ENCODE measurements at regions not wholly inside any gene's neighbourhood (a gene's known extent, or its start where the extent isn't known, plus 50 kb on each side); places are given as distances from the start of the nearest gene placed in this dataset.
"Not testable (repeated sequence)": the region's sequence is repeated elsewhere in the genome, so short reads cannot be mapped to it uniquely, and the experiment has no call there.

DNA sequence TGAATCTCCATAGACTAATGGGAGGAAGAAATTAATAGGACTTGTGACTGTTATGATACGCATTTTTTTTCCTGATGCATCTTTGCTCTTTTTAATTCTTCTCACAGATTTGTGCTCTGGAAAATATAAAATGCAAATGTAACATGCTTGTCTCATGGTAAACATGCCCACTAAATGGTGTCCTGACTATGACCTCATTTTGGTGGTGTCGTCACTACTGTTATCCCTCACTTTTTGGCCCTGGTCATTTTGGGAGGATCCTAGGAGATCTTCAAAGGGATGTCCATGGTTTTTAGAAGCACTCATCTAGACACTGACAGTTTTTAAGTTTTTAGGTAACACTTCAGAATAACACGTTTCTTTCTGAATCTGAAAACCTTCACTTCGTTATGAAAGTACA is 790.8 kb upstream of the FBXO33 start:
- Mint-ChIP-seq H3K27ac (ENCODE audit: unreplicated experiment) (no peak overlapping the region), H3K9me3 (ENCODE audit: unreplicated experiment) (no peaks in the 10 kb centered on the region), H3K4me3 (ENCODE audit: unreplicated experiment) (no peak overlapping the region), H3K36me3 (ENCODE audit: unreplicated experiment) (no peaks in the 10 kb centered on the region), H3K4me1 (ENCODE audit: low read depth, unreplicated experiment) (no peaks in the 10 kb centered on the region), H3K27me3 (ENCODE audit: unreplicated experiment) (no peaks in the 10 kb centered on the region)
- DNase-seq, result no peak
- TF ChIP-seq, protein P1, sequence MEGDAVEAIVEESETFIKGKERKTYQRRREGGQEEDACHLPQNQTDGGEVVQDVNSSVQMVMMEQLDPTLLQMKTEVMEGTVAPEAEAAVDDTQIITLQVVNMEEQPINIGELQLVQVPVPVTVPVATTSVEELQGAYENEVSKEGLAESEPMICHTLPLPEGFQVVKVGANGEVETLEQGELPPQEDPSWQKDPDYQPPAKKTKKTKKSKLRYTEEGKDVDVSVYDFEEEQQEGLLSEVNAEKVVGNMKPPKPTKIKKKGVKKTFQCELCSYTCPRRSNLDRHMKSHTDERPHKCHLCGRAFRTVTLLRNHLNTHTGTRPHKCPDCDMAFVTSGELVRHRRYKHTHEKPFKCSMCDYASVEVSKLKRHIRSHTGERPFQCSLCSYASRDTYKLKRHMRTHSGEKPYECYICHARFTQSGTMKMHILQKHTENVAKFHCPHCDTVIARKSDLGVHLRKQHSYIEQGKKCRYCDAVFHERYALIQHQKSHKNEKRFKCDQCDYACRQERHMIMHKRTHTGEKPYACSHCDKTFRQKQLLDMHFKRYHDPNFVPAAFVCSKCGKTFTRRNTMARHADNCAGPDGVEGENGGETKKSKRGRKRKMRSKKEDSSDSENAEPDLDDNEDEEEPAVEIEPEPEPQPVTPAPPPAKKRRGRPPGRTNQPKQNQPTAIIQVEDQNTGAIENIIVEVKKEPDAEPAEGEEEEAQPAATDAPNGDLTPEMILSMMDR (IDR thresholded peaks at IDR 0.05; ENCODE audit: partially characterized antibody, unreplicated experiment), result no peak

DNA sequence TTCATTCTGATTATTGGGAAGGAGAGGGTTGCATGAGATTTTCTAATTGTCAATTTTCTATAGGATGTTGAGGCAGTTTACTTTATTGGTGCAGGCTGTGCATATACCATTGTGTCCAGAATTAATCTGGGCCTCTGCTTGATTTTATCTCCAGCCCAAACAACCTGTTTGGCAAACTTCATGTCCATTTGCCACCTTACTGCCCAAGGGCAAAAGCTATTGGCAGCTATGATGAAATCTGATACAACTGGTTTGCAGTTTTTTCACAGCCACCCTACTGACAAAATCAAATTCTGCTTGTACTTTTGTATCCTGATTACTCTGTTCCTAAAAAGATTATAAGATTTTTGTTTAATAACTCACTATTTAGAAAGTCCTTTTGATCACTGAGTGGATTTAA is 789.2 kb upstream of the FBXO33 start:
- TF ChIP-seq, protein P1 (IDR thresholded peaks at IDR 0.05; ENCODE audit: partially characterized antibody, unreplicated experiment), result no peak
- Mint-ChIP-seq H3K27me3 (ENCODE audit: unreplicated experiment) (no peaks in the 10 kb centered on the region), H3K4me1 (ENCODE audit: low read depth, unreplicated experiment) (no peaks in the 10 kb centered on the region), H3K9me3 (ENCODE audit: unreplicated experiment) (no peaks in the 10 kb centered on the region), H3K36me3 (ENCODE audit: unreplicated experiment) (no peaks in the 10 kb centered on the region), H3K27ac (ENCODE audit: unreplicated experiment) (no peak overlapping the region), H3K4me3 (ENCODE audit: unreplicated experiment) (no peak overlapping the region)
- DNase-seq, result no peak

DNA sequence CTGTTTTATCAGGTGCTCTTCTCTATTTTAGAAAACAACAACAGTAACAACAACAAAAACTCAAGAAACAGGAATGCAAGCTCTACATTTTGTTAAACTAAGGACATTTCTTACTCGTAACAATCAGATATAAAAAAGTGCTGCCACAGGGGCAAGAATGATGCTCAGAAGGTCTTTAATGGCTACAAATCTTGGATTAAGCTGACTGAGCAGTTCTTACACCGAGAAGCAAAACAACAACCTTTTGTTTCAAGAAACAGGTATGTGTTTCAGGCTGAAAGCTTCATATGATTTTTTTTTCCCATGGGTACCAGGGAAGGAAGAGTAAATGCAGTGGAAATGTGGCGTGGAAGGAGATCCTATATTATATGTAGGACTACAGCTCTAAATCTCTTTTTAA is 786.8 kb upstream of the FBXO33 start:
- Mint-ChIP-seq H3K9me3 (ENCODE audit: unreplicated experiment) (no peaks in the 10 kb centered on the region), H3K4me3 (ENCODE audit: unreplicated experiment) (no peak overlapping the region)
- no peak for DNase-seq

DNA sequence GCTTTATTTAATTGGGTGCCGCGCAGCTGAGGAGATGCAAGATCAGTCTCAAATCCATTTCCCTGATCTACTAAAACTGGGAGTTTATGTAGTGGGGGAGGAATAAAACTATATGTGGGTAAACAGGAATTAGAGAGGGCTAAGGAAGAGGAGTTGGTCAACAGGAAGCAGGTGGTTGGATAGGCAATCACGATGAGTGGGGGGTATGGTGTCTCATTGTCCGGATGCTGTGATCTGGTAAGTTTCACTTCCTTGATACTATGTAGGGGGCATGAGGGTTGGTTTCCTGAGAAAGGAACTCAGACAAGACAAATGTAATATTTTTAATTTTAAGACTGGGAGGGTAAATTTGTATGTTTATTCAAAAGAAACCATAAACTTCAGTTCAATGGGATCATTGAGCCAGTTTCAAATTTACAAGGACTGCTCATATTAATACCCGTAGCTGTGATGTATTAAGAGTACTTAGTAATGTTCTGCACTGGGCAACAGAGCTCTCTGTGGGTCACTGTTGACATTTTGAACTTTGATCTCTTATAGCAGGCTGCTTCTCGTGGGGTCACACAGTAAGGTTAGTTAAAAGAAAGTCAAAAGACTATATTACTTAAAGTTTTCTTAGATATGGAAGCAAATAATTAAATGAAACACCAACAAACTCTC is 786.2 kb upstream of the FBXO33 start:
- Mint-ChIP-seq H3K9me3 (ENCODE audit: unreplicated experiment) (no peaks in the 10 kb centered on the region), H3K36me3 (ENCODE audit: unreplicated experiment) (no peaks in the 10 kb centered on the region), H3K4me3 (ENCODE audit: unreplicated experiment) (no peak overlapping the region), H3K27ac (ENCODE audit: unreplicated experiment) (no peak overlapping the region), H3K4me1 (ENCODE audit: low read depth, unreplicated experiment) (no peaks in the 10 kb centered on the region), H3K27me3 (ENCODE audit: unreplicated experiment) (no peaks in the 10 kb centered on the region)
- TF ChIP-seq, protein P1 (IDR thresholded peaks at IDR 0.05; ENCODE audit: partially characterized antibody, unreplicated experiment), result no peak
- DNase-seq, result no peak

More for the DNA sequence above, 786.8 kb upstream of the FBXO33 start:
- no peaks in the 10 kb centered on the region for H3K27me3 Mint-ChIP-seq (ENCODE audit: unreplicated experiment)
- no peaks in the 10 kb centered on the region for H3K36me3 Mint-ChIP-seq (ENCODE audit: unreplicated experiment)
- TF ChIP-seq, protein P1 (IDR thresholded peaks at IDR 0.05; ENCODE audit: partially characterized antibody, unreplicated experiment), result no peak
- H3K4me1 Mint-ChIP-seq (ENCODE audit: low read depth, unreplicated experiment), result no peaks in the 10 kb centered on the region
- no peak overlapping the region for H3K27ac Mint-ChIP-seq (ENCODE audit: unreplicated experiment)

DNA sequence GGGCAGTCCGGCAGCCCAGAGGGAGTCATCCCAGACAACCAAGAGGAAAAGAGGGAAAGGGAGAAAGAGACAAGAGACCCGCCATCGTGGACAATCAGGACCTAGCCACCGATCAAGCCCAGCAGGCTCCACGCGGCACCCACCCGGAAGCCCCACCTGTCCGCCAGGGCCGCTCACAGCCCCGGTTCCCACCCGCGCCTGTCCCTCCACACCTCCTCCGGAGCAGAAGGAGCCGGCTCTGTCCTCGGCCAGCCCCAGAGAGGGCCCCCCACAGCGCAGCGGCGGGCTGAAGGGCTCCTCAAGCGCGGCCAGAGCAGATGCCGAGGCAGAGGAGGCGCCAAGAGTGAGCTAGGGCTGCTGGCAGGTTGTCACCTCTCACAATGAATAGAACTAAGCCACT is 784.7 kb upstream of the FBXO33 start:
- H3K27ac Mint-ChIP-seq (ENCODE audit: unreplicated experiment), result no peak overlapping the region
- no peak for DNase-seq
- no peaks in the 10 kb centered on the region for H3K36me3 Mint-ChIP-seq (ENCODE audit: unreplicated experiment)
- no peaks in the 10 kb centered on the region for H3K4me1 Mint-ChIP-seq (ENCODE audit: low read depth, unreplicated experiment)
- TF ChIP-seq, protein P1 (IDR thresholded peaks at IDR 0.05; ENCODE audit: partially characterized antibody, unreplicated experiment), result no peak
- H3K27me3 Mint-ChIP-seq (ENCODE audit: unreplicated experiment), result no peaks in the 10 kb centered on the region
- no peak overlapping the region for H3K4me3 Mint-ChIP-seq (ENCODE audit: unreplicated experiment)
- no peaks in the 10 kb centered on the region for H3K9me3 Mint-ChIP-seq (ENCODE audit: unreplicated experiment)

DNA sequence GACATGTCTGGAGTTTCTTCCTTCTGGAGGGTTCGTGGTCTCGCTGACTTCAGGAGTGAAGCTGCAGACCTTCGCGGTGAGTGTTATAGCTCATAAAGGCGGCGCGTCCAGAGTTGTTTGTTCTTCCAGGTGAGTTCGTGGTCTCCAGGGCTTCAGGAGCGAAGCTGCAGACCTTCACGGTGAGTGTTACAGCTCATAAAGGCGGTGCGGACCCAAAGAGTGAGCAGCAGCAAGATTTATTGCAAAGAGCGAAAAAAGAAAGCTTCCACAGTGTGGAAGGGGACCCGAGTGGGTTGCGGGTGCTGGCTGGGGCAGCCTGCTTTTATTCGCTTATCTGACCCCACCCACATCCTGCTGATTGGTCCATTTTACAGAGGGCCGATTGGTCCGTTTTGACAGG is 784.2 kb upstream of the FBXO33 start:
- not testable (repeated sequence) for H3K27me3 Mint-ChIP-seq (ENCODE audit: unreplicated experiment); H3K4me1 Mint-ChIP-seq (ENCODE audit: low read depth, unreplicated experiment); H3K36me3 Mint-ChIP-seq (ENCODE audit: unreplicated experiment); H3K4me3 Mint-ChIP-seq (ENCODE audit: unreplicated experiment); H3K27ac Mint-ChIP-seq (ENCODE audit: unreplicated experiment); H3K9me3 Mint-ChIP-seq (ENCODE audit: unreplicated experiment); DNase-seq

Measured in glutamatergic neuron (in vitro differentiated cells).